SK-MEL-5 (cell line): ENCODE measurements at regions not wholly inside any gene's neighbourhood (a gene's known extent, or its start where the extent isn't known, plus 50 kb on each side); places are given as distances from the start of the nearest gene placed in this dataset.
"Not testable (repeated sequence)": the region's sequence is repeated elsewhere in the genome, so short reads cannot be mapped to it uniquely, and the experiment has no call there.

Experiments used
- DNase-seq: peaks from one replicate; pipeline ENCODE4 v3.0.0-alpha.2; 2016; ENCODE audit warnings: low read depth, low spot score
- in situ Hi-C: cut with HindIII; loops from 2 replicates; pipeline ENCODE4 v1.10.0; 2016; ENCODE audit warnings: low sequenced_read_pairs, high pct_unique_total_duplicates, low pct_unique_long_range_greater_than_20kb

- in situ Hi-C loops: no loop called here
- no peak for DNase-seq
Measured at GRCh38 chr20:12737497-12737896, 271.3 kb upstream of the SPTLC3 start.

GRCh38 chr20:12737900-12738299, 270.9 kb upstream of the SPTLC3 start:
- no peak for DNase-seq
- in situ Hi-C loops: no loop called here

- in situ Hi-C loops: no loop called here
- DNase-seq: peak; percentile 52
Measured at GRCh38 chr20:12740647-12741046, 268.1 kb upstream of the SPTLC3 start.

- DNase-seq: no peak
- in situ Hi-C loops: no loop called here
Measured at GRCh38 chr20:12744037-12744436, 264.7 kb upstream of the SPTLC3 start.

- DNase-seq: no peak
- in situ Hi-C loops: no loop called here
Measured at GRCh38 chr20:12748359-12748994, 260.3 kb upstream of the SPTLC3 start.

- DNase-seq: no peak
- in situ Hi-C loops: no loop called here
Measured at GRCh38 chr20:12750221-12750620, 258.6 kb upstream of the SPTLC3 start.

GRCh38 chr20:12752900-12753693, 255.7 kb upstream of the SPTLC3 start:
- DNase-seq, in situ Hi-C loops: not testable (repeated sequence)

- DNase-seq, in situ Hi-C loops: not testable (repeated sequence)
Measured at GRCh38 chr20:12753742-12754141, 255.0 kb upstream of the SPTLC3 start.

GRCh38 chr20:12759493-12759892, 249.3 kb upstream of the SPTLC3 start:
- DNase-seq, in situ Hi-C loops: not testable (repeated sequence)

- in situ Hi-C loops: no loop called here
- DNase-seq: peak; percentile 43
Measured at GRCh38 chr20:12762725-12763124, 246.0 kb upstream of the SPTLC3 start.

- in situ Hi-C loops: no loop called here
- DNase-seq: no peak
Measured at GRCh38 chr20:12763406-12763805, 245.4 kb upstream of the SPTLC3 start.

GRCh38 chr20:12764053-12764452, 244.7 kb upstream of the SPTLC3 start:
- no peak for DNase-seq
- in situ Hi-C loops: no loop called here

- no peak for DNase-seq
Measured at GRCh38 chr20:12764851-12765250, 243.9 kb upstream of the SPTLC3 start.

GRCh38 chr20:12773936-12774335, 234.8 kb upstream of the SPTLC3 start:
- DNase-seq: no peak
- in situ Hi-C loops: no loop called here

More at GRCh38 chr20:12764851-12765250, 243.9 kb upstream of the SPTLC3 start:
- in situ Hi-C loops: no loop called here

- in situ Hi-C loops: no loop called here
- DNase-seq: no peak
Measured at GRCh38 chr20:12775041-12775440, 233.7 kb upstream of the SPTLC3 start.

- DNase-seq: no peak
- in situ Hi-C loops: no loop called here
Measured at GRCh38 chr20:12777016-12777415, 231.8 kb upstream of the SPTLC3 start.

- in situ Hi-C loops: no loop called here
Measured at GRCh38 chr20:12786276-12786675, 222.5 kb upstream of the SPTLC3 start.

GRCh38 chr20:12788632-12789299, 220.0 kb upstream of the SPTLC3 start:
- in situ Hi-C loops: no loop called here
- no peak for DNase-seq

More at GRCh38 chr20:12786276-12786675, 222.5 kb upstream of the SPTLC3 start:
- DNase-seq: no peak
